ENCODE measurements at regions not wholly inside any gene's neighbourhood (a gene's known extent, or its start where the extent isn't known, plus 50 kb on each side); places are given as distances from the start of the nearest gene placed in this dataset.

DNA sequence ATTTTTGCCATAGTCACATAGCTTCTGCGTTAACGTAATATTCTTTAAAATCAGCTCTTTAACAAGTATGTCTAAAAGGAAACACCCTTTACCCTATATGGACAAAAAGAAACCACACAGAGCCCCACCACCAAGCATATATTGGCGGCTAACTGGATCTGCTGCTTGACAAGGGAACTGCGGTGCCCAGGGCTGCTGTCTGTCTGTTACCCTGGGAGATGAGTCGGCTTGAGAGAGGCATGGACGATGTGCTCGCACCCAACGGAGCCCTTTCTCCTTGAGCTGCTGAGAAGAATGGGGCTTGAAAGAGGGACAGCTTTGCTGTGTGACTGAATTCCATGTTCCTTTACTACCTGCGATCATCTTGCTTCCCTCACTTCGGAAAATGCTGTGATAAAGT lies 158.6 kb upstream of the SHB start:
- intact Hi-C loops (cut with DNase I, micrococcal nuclease): no loop called here
- Histone ChIP-seq H3K4me1 (ENCODE audit: low read depth) (no peaks in the 10 kb centered on the region), H3K9me3 (no peaks in the 10 kb centered on the region), H3K36me3 (ENCODE audit: low read depth) (no peaks in the 10 kb centered on the region), H3K4me3 (no peak overlapping the region)
- DNase-seq (no peak), ATAC-seq (no peak)
- TF ChIP-seq, protein P1, sequence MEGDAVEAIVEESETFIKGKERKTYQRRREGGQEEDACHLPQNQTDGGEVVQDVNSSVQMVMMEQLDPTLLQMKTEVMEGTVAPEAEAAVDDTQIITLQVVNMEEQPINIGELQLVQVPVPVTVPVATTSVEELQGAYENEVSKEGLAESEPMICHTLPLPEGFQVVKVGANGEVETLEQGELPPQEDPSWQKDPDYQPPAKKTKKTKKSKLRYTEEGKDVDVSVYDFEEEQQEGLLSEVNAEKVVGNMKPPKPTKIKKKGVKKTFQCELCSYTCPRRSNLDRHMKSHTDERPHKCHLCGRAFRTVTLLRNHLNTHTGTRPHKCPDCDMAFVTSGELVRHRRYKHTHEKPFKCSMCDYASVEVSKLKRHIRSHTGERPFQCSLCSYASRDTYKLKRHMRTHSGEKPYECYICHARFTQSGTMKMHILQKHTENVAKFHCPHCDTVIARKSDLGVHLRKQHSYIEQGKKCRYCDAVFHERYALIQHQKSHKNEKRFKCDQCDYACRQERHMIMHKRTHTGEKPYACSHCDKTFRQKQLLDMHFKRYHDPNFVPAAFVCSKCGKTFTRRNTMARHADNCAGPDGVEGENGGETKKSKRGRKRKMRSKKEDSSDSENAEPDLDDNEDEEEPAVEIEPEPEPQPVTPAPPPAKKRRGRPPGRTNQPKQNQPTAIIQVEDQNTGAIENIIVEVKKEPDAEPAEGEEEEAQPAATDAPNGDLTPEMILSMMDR (IDR thresholded peaks at IDR 0.05): no peak

DNA sequence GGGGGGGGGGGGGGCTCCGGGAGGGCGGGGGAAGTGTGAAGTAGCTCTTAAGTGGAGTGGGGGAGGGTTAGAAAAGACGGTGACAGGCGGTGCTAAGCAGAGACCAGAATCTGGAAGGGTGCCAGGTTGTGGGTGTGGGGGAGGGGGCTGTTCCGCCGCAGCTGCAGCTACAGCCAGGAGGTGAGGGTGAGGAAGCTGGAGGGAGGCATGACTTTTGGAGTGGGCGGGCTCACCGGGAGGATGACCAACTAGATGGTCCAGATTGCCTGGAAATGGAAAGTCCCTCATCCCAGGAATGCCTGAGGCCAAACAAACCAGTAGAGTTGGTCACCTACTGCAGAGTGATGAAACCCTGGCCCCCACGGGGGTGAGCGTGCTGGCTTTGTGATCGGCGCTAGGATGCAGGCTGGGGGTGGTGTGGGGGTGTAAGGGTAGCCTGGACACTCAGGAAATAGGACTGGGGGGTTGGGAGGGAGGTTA lies 158.1 kb upstream of the SHB start:
- H3K36me3 ChIP-seq (ENCODE audit: low read depth): no peaks in the 10 kb centered on the region
- ATAC-seq (peak; percentile 66), DNase-seq (peak in 2 of 3 donors; percentile 16 to 34)
- TF ChIP-seq, protein P1 (IDR thresholded peaks at IDR 0.05): no peak
- no peaks in the 10 kb centered on the region for H3K4me1 ChIP-seq (ENCODE audit: low read depth)
- intact Hi-C loops (cut with DNase I, micrococcal nuclease): no loop called here
- no peak overlapping the region for H3K4me3 ChIP-seq
- no peaks in the 10 kb centered on the region for H3K9me3 ChIP-seq

DNA sequence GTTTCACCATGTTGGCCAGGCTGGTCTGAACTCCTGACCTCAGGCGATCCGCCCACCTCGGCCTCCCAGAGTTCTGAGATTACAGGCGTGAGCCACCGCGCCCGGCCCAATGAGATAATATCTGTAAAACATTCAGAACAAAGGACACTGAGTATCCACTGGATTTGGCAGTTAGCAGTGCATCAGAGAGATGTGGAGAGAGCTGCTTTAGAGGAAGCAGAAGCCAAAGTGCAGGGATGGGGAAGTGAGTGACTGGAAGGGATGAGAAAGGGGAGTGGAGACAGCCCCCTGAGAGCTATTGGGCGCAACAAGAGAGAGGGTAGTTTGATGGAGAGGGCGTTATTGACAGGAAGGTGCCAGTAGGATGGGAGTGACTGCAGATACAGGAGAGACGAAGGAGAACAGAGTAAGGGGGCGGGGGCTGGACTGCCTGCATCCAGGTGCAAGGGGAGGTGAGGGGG lies 157.5 kb upstream of the SHB start:
- Histone ChIP-seq H3K9me3 (no peaks in the 10 kb centered on the region), H3K36me3 (ENCODE audit: low read depth) (no peaks in the 10 kb centered on the region), H3K4me3 (no peak overlapping the region), H3K4me1 (ENCODE audit: low read depth) (no peaks in the 10 kb centered on the region)
- intact Hi-C loops (cut with DNase I, micrococcal nuclease): no loop called here
- ATAC-seq (no peak), DNase-seq (no peak)
- TF ChIP-seq, protein P1 (IDR thresholded peaks at IDR 0.05): no peak

DNA sequence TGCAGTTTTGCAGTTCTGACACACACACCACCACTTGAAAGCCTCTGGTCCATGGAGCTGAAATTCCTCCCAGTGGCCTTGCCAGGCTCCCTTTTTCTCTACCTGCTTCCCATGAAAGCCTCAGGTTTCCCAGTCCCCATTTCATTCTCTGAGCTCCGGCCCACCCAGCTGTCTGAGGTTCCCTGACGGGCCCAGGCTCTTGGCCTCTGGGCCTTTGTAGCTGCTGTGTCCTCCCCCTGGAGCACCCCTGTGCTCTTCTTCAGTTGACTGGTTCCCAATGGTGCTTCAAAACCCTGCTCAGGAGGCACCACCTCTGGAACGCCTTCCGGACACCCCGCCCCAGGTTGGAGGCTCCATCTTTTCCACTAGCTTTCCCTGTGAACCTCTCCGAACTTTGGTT lies 155.9 kb upstream of the SHB start:
- ATAC-seq (no peak), DNase-seq (no peak)
- Histone ChIP-seq H3K36me3 (ENCODE audit: low read depth) (no peaks in the 10 kb centered on the region), H3K4me3 (no peak overlapping the region), H3K4me1 (ENCODE audit: low read depth) (no peaks in the 10 kb centered on the region), H3K9me3 (no peaks in the 10 kb centered on the region)
- intact Hi-C loops (cut with DNase I, micrococcal nuclease): no loop called here
- TF ChIP-seq, protein P1 (IDR thresholded peaks at IDR 0.05): no peak

DNA sequence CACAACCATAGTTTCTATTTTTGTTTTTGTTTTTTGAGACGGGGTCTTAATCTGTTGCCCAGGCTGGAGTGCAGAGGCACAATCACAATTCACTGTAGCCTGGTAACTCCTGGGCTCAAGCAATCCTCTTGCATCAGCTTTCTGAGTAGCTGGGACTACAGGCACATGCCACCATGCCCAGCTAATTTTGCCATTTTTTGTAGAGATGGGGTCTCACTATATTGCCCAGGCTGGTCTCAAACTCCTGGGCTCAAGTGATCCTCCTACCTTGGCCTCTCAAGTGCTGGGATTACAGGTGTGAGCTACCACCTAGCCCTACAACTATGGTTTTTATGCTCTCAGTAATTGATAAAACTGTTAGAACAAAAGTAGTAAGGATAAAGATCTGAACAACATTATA lies 147.5 kb upstream of the SHB start:
- ATAC-seq (no peak), DNase-seq (no peak)
- Histone ChIP-seq H3K4me3 (no peak overlapping the region), H3K9me3 (no peaks in the 10 kb centered on the region), H3K36me3 (ENCODE audit: low read depth) (no peaks in the 10 kb centered on the region), H3K4me1 (ENCODE audit: low read depth) (no peaks in the 10 kb centered on the region)
- TF ChIP-seq, protein P1 (IDR thresholded peaks at IDR 0.05): no peak
- intact Hi-C loops (cut with DNase I, micrococcal nuclease): loop anchor here in 1 of 2 donors (10.0 kb wide), 1 partner anchor 58 kb away; no protein-coding TSS in a partner anchor

DNA sequence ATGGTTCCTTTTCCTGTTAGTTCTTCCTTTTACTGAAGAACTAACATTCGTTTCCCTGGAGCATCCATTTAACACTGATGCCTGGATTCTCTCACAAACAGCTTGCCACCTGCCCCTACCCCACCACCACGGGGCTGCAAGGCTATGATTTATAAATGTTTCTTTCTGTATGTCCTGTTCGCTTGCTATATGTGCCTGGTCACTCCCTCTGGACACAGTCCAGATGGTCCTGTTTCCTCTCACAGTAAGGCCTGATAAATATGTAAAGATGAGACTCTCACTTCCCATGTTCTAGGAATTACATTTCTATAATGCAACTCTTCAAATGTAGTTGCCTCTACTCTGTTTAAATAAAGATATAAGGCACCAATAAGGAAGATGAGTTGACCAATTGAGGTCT lies 146.4 kb upstream of the SHB start:
- Histone ChIP-seq H3K4me1 (ENCODE audit: low read depth) (no peaks in the 10 kb centered on the region), H3K9me3 (no peaks in the 10 kb centered on the region), H3K36me3 (ENCODE audit: low read depth) (no peaks in the 10 kb centered on the region), H3K4me3 (no peak overlapping the region)
- TF ChIP-seq, protein P1 (IDR thresholded peaks at IDR 0.05): no peak
- DNase-seq (no peak), ATAC-seq (no peak)
- intact Hi-C loops (cut with DNase I, micrococcal nuclease): loop anchor here in 1 of 2 donors (10.0 kb wide), 1 partner anchor 59 kb away; no protein-coding TSS in a partner anchor

All from mucosa of descending colon (tissue), 3 donors.